Stimulated activated naive CD8-positive, alpha-beta T cell treated with anti-CD3 and anti-CD28 coated beads, Interleukin-15, Interleukin-2, amounts not matched to agents 100 U/mL and 50 U/mL, for 24 hours (primary cell): ENCODE measurements at regions not wholly inside any gene's neighbourhood (a gene's known extent, or its start where the extent isn't known, plus 50 kb on each side); places are given as distances from the start of the nearest gene placed in this dataset.
"Not testable (repeated sequence)": the region's sequence is repeated elsewhere in the genome, so short reads cannot be mapped to it uniquely, and the experiment has no call there.

Experiments used
- ATAC-seq: fragments of 150-1000 bp; cut with Tn5 transposase; one replicate; pipeline ENCODE4 v1.10.0; 2021
- DNase-seq: peaks from one replicate; pipeline ENCODE4 v3.0.0; 2021

DNA sequence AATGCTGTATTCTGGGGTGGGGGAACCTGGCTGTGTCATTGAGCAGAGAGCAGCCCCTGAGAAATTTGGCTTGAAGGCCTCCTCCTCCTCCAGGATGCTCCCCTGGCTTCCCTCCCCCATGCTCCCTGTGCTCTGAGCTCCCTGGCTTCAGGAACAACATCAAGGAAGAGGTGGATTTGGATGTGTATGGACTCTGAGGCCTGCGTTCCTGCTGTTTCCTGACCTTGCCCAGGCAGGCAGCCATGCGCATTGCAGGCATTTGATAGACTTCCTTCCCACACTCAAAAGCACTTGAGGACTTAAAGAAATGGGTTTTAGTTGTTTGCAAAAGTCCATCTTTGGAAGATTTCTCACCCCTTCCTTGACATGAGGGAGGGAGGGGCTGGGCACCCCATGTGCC, 1317.1 kb downstream of the BRD1 start:
- no peak for ATAC-seq
- no peak for DNase-seq

DNA sequence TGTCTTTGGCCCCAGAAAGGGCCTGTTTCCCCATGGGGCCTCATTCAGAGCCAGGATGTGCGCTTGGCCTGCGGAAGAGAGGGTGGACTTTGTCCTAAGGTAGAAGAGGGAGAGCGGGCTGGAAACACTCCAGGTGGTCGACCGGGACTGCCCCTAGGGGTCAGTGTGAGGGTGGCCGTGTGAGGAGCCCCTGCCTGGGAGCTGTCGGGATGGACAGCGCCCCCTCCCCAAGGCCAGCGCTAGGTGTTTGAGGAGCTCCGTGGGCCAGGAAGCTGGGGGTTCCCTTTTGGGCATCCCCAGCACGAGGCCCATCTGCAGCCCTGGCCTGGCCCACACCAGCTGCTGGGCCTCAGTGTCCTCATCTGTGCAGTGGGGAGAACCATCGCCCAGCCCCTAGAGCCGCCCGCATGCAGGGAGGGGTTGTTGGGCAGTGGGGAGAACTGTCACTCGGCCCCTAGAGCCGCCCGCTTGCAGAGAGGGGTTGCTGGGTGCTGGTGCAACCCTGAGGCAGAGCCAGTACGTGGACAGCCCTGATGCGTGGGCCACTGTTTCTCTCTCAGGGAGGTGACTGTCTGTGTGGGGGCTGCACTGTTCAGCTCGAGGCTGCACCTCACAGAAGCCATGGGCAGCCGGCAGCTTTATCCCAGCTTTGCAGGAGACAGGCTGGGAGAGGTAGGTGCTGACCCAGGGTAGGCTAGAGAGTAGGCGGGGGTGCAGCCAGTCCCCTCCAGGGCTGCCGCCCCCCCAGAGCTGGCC, 1319.9 kb downstream of the BRD1 start:
- no peak for ATAC-seq
- no peak for DNase-seq

DNA sequence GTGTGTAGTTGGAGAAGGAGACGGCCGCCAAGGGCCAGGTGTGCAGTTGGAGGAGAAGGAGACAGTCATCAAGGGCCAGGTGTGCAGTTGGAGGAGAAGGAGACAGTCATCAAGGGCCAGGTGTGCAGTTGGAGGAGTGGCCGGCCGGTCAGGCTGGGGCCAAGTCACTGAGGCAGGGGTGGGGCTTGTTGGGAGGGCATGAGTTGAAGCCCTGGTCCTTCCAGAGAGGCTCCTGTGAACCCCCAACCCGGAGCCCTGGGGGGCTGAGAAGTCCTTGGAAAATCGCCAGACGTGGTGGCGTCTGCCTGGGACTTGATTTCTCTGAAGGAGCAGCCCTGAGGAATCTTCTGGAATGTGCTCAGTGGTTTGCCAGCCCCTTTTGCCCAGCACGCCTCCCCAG, 1320.5 kb downstream of the BRD1 start:
- no peak for ATAC-seq

DNA sequence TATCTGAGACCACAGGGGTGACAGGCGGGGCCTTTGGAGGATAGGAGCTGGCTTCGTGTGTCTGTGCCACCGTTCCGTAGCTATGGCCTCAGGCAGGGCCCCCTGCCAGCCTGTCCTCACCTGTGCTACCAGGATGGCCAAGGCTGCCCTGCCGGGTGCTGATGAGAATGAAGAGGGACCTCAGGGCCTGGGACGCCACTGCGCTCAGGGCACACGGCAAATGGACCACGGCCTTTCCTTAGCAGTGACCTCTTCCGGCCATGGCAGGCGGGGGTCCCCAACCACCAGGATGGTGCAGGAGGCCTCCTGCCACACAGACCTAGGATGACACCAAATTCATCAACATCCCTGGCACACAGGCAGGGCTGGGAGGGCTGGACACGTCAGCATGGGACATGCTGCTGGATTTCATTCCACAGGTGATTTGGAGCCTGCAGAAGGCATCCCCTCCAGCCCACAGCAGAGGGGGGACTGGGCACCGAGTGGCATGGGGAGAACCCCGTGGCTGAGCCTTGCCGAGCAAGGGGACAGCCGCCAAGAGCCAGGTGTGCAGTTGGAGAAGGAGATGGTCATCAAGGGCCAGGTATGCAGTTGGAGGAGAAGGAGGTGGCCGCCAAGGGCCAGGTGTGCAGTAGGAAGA, 1321.0 kb downstream of the BRD1 start:
- DNase-seq (no peak), ATAC-seq (no peak)

More for the DNA sequence above, 1320.5 kb downstream of the BRD1 start:
- no peak for DNase-seq

DNA sequence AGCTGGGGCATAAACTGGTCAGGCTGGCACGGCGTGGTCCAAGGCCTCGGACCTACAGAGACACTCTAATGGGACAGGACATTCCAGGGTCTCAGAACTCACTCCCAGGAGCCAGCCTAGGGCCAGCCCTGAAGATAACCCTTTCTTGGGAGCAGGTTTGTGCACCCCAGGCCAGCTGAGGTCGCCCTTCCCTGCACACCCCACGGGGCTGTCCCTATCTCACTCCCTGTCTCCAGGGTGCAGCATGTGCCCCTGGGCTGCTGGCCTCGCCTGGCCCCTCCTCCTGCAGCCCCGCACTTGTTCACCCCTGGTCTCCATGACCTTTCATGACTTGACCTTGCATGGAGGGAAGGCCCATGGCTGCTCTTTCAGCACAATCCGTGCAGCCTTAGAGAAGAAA, 1321.8 kb downstream of the BRD1 start:
- DNase-seq: no peak
- ATAC-seq: no peak

DNA sequence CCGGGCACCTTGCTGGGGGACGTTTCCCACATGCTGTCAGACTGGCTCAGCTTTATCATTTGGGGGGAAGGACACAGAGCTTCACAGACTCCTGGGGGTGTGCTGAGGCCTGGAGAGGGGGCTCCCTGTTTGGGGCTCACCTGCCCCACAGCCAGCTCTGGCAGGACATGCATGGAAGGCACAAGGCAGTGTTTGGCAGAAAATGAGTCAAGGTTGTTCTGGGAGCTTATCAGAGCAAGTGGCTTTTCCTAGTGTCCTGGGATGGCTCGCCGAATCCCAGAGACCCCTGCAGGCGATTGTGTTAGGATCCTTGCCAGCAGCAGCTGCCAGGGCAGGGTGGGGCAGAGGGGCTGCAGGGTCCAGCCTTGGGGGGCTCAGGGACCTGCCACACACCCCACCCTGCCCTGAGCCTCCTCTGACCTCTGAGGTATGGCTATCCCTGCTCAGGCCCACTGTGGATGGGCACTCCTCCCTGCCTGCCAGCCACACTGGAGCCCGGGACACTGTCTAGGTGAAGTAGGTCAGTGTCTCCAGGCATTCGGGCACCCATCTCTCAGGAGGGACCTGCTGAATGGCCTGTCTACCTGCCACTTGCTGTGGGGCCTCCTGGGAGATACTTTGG, 1323.0 kb downstream of the BRD1 start:
- ATAC-seq: no peak
- DNase-seq: no peak

DNA sequence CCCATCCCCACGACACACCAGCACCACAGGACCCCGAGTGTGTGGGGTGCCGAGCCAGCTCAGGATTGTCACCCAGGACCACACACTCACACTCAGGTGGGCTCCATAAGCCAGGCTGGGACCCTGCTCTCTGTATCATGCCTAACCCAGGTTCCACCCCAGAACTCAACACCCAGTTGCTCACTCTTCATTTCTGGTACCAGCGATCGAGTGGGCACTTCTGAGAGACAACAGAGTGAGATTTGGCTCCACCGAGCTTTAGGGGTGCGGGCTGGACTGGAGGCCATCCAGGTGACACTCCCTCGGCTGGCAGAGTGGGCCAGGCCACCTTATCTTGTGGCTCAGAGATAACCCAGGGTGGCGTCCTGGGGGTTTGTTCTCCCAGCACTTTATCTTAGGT, 1323.8 kb downstream of the BRD1 start:
- ATAC-seq (no peak), DNase-seq (no peak)

DNA sequence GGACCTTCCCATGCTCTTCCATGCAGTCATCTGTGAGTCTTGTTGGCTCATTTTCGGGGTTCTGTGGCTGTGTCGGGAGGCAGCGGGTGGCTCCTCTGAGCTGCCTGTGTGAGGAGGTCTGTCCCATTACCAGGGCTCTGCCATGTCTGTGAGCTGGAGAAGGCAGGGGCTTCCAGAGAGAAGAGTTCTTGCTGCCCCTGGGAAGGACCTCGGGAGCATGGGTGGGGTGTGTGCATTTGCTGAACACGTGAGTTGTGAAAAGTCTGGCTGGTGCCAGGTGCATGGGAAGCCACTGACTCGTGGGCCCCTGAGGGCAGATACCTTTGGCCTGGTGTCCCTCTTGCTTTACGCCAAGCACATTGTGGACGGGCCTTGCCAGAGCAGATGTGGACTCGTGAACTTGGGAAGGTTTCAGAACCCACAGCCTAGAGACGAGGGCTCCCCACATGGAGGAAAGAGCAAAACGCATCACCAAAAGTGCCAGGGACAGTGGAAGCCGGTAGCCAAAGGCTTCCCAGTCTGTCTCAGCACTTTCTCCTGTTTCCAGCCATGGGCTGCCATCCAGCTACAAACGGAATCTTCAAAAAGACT, 1324.5 kb downstream of the BRD1 start:
- no peak for ATAC-seq

DNA sequence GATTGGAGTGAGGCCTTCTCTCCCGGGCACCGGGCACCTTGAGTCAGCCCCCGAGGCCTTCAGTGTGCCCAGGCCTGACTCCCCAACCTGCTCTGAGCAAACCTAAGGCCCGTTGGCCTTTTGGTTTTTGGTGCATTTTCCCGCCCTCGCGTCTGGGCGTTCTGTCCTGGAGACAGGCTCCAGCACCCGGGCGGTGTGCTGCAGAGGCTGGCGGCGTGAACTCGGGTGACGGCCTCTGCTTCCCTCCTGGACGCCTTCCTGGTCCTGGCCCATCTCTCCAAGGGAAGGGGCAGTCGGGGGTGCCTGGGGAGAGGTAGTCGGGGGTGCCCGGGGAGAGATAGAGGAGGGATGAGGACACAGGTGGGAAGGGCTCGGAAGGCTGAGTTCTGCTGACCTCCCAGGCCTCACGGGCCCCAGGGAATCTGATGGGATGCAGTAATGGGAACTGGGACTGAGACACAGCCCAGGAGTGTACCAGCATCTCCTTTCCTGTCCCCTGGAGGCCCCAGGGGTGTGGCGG, 1326.4 kb downstream of the BRD1 start:
- DNase-seq (no peak), ATAC-seq (no peak)

More for the DNA sequence above, 1324.5 kb downstream of the BRD1 start:
- DNase-seq: no peak

DNA sequence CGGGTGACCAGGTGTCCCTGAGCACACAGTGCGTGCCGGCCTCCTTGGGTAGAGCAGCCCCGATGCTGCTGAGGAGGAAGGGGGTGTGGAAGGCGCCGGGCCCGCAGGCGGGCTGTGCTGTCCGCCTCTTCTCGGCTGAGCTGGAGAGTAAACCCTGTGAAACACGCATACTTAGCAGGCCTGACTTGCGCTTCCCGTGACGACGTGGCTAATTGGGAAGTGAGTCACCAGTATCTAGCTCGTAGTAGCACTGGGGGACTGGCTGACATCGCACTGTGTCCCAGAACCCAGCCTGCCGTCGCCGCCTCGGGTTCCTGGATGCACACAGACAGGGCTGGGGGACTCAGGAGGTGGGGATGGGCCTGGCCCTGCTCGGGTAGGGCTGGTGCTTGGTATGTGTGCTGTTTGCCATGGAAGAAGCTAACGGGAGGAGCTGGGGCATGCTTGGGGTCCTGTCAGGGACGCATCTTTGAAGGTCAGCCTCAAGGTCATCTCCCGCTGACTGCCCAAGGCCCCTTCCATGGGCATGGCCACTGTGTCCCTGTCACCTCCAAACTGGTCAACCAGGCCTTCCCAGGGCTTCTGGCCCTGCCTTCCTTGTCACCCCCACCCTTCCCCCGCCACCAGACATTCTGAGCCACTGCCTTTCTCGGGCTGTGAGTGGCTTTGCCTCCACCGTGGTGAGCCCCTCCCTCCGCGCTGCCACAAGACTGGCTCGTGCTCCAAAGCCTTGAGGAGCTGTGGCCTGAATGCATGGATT, 1327.0 kb downstream of the BRD1 start:
- DNase-seq (no peak), ATAC-seq (no peak)

DNA sequence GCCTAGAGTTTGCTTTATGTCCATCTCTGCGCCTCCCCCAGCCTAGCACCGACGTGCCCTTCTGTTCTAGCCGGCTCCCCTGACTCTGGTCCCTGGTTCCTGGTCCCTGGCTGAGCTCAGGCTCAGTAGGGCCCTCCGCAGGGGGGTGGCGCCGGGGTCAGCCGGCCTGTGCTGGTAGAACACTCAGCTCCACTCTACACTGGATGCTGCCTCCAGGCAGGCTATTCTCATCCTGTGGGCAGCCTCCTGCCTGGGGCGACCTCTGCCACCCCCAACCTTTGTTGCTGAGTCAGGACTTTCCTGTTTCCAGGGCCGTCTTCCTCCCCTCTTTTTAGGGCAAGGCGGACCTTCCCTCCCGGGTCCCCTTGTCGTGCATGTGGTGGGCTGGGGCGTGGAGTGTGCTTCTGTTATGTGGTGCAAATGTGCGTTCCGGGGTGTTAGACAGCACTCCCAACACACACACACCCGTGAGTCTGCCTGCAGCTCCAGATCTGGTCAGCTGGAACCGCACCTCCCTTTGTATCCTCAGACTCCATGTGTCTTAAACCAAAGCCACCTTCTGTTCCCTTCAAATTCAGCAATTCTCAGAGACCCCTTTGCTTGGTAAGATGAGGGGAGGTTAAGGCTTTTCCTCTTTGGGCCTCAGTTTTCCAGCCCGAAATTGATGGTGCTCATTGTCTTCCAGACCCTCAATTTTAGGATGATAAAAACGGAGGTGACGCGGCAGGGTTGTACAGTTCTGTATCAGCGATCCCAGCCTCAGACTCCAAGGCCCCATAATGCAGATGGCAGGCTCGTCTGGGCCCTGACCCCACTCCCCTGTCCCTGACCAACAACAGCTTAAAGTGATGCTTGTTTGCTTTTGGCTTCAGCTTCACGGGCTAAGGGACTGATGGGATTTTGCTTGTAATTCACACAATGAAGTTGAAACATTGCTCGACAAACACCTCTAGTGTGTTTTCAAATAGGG, 1327.9 kb downstream of the BRD1 start:
- ATAC-seq (no peak), DNase-seq (no peak)

DNA sequence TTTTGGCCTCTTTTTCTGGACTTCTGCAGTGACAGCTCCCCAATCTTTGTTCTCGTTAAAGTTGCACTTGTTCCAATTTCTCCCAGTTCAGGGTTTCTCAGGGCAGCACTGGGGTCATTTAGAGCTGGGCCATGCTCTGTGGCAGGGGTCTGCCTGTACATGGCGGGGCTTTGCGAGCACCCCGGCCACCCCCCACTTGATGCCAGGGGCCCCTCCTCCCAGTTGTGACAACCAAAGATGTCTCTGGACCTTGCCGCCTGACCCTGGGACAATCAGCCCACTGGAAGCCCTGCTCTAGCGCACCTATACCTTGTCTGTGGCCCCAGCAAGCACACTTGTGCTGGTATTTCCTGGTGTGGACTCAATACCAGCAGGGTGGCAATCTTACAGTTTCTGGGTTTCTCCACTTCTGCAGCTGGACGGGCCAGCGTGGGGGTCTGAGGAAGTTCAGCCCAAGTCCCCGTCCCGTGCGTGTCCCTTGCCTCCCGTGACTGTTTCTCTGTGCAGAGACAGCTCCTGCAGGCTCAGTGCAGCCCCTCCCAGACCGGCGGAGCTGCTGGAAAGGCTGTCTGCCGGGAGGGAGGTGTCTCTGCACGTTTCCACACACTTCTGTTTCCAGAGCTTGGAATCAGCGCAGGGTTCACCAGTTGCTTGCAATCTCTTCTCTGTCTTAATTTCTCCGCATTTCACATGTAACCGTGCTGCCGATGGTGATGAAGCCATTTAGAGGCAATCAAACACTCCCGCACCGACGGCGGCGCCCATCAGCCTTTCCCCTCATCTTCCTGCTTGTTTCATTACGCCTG, 1328.9 kb downstream of the BRD1 start:
- no peak for DNase-seq
- ATAC-seq: no peak

DNA sequence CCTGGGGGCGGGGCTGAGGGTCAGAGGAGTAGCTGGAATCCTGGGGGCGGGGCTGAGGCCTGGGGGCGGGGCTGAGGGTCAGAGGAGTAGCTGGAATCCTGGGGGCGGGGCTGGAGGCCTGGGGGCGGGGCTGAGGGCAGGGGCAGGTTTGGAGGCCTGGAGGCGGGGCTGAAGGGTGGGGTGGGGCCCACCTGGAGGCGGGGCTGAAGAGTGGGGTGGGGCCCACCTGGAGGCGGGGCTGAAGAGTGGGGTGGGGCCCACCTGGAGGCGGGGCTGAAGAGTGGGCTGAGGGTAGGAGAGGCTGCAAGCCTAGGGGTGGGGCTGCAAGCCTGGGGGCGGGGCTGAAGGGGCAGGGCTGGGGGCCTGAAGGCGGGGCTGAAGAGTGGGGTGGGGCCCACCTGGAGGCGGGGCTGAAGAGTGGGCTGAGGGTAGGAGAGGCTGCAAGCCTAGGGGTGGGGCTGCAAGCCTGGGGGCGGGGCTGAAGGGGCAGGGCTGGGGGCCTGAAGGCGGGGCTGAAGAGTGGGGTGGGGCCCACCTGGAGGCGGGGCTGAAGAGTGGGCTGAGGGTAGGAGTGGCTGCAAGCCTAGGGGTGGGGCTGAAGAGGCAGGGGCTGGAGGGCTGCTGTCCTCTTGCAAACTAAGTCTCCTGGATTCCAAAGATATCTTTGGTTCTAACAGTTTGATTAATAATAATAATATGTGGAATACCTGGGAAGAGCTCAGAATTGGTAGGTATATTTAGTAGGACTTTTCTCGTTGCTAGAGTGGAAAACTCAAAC, 1329.7 kb downstream of the BRD1 start:
- not testable (repeated sequence) for ATAC-seq, DNase-seq

DNA sequence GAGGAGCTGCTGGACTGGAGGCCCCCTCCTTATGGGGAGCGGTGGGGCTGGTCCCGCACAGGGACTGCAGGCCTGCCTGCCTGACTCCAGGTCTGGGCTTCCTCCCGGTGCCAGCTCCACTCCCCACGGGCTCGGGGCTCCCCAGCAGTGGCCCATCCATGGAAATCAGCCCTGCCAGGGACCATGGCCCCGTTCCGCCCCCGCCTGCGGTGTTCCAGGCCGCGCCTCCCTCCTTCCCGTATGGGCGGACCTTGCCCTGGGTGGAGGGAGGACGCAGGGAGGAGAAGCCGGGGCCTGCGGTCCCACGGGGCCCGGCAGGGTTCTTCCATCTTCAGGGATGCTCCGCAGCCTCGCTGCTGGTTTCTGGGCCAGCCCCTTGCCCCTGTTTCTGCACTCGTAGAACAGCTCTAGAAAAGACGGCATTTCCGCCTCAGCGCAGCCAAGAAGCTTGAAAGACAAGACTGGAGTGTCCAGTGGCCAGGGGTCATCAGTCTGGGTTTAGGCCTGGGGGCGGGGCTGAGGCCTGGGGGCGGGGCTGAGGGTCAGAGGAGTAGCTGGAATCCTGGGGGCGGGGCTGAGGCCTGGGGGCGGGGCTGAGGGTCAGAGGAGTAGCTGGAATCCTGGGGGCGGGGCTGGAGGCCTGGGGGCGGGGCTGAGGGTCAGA, 1330.6 kb downstream of the BRD1 start:
- DNase-seq (no peak), ATAC-seq (no peak)

DNA sequence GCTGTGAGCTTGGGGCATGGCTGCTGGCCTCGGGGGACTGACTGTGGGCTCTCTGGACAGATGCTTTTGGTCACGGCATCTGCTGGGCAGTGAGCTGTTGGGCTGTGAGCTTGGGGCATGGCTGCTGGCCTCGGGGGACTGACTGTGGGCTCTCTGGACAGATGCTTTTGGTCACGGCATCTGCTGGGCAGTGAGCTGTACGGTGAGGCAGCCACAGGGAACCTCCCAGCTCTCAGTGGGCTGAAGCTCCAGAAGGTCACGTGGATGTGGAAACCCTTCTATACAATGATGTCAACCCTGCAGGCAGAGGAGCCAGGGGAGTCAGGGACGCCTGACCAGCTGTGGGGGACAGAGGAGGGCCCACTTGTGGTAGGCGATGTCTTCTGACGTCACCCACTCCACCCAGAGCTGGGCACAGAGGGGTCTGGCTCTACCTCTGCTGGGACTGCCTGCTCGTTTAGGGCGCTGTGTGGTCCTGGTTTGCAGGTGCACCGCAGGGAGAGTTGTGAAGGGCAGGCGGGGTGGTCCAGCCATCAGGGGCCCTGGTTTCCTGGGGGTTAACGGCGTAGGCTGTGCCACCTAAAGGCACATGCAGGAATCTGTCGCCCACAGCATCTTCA, 1331.3 kb downstream of the BRD1 start:
- ATAC-seq: no peak
- DNase-seq: no peak

DNA sequence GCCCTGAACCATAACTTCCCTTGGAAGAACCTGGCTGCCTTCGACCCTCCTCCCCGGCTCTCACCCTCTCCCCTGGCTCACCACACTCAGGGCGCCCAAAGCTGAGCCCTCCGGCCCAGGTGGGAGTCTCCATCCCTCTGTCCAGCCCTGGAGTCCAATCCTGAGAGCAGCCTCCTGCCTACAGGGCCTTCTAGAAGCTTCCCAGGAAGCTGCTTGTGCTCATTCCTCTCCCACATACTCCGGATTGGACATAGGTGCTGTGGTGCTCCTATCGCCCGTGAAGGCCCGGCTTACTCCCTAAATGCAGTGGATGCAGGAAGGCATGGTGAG, 1332.0 kb downstream of the BRD1 start:
- ATAC-seq (no peak), DNase-seq (no peak)

DNA sequence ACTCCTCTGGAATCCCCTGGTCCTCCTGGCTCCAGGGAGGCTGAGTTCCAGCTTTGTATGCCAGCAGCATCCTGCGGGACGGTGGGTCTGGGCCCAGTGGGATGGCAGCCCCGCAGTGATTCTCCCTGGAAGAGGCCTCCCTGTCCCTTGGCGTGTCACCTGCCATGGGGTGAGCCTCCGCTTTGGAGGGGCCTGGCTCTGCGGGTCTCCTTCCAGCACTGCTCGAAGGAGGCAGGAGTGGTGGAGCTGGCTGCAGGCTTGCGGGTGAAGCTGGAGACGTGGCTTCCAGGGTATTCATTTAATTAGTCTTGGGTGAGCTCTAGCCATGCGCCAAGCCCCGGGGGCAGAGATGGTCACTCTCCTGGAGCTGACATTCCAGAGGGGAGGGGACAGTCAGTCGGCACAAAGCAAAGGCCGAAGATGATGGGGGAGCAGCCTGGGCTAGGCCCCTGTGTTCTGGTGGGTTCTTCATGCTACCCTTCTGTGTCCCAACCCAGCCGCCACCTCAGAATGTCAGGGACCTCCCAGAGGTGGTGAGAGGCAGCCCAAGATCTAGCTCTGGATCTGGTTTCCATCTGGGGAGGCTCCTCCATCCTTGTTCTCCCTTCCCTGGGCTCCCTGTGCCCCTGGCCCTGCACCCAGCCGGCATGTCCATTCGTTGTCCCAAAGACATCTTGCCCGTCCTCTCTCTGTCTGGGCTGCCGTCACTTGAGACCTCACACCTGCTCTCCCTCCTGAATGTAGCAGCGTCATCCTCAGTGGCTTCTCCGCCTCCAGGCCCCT, 1332.5 kb downstream of the BRD1 start:
- DNase-seq (no peak), ATAC-seq (no peak)
